Stimulated activated CD4-positive, alpha-beta T cell treated with anti-CD3 and anti-CD28 coated beads, TNF-alpha, amount 100 ng/mL, for 1 hour (primary cell): ENCODE measurements at regions not wholly inside any gene's neighbourhood (a gene's known extent, or its start where the extent isn't known, plus 50 kb on each side); places are given as distances from the start of the nearest gene placed in this dataset.

Experiments
- DNase-seq, 3 donors: peaks; one replicate each; pipeline ENCODE4 v3.0.0-alpha.2; 2020; ENCODE audit warnings: low read depth in 3 of 3, low spot score in 1 of 3

DNA sequence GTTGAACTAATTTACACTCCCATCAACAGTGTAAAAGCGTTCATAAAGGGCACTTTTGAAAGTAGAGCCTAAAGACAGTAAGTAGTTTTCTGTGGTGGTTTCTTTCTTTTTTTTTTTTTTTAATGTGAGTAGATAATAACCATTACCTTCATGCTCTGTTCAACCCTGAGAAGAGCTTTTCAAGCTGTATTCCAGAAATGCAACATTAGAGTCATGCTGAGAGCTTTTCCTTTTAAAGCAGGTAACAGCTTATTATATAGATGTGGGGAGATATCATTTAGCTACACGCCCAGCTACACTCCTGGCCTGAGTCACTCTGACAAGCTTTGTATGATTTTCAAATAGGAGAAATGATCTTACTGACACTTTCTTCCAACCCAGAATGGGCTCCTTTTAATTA, 96.2 kb upstream of the ARHGEF26 start:
- no peak for DNase-seq

DNA sequence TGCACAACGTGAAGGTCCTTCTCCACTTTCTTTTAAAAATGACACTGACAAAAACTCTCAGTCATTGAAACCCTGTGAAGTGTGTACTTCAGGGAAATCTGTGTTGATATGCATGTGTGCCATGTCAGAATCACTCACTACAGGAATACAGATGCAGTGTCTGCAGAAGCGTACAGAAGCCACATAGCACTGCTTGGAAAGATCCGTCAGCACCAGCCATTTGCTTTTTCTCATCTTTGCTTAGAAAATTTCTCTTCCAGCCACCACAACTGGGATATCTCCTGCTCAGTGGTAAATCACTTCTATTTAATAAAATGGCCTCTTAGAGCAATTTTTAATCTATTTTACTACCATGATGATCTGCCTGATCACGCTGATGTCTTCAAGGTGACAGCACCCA, 91.3 kb upstream of the ARHGEF26 start:
- no peak for DNase-seq

DNA sequence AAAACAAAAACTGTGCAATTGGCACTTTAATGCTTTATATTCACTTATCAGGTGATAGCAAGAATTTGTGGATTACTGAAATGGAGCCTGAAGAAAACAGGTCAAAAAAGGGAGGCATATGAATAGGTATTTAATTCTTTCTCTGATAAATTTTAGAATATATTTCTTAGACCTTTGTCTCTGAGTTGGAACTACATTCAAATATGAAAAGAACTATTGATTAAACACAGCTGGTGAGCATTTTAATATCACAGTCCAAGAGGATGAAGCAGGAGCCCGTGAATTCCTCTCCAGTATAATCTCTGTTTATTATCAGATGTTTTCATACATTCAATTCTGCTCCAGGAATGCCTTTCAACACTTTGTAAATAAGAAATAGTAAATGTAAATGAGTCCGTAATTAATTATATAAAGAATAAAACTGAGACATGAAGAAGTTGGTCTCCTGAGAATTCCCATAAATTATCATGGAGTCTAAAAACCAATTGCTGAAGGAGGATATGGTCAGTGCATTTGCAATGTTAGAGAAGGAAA, 86.3 kb upstream of the ARHGEF26 start:
- DNase-seq: no peak

DNA sequence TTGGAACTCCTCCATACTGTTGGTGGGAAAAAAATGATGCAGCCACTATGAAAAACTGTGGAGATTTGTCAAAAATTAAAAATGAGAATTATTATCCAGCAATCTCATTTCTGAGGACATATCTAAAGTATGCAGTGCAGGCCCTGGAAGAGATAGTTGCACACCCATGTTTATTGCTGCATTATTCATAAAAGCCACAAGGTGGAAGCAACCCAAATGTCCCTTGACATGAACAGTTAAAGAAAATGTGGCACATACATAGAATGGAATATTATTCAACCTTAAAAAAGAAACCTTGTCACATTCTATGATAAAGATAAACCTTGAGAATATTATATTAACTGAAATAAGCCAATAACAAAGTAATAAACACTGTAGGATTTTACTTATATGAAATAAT, 80.9 kb upstream of the ARHGEF26 start:
- DNase-seq: no peak

DNA sequence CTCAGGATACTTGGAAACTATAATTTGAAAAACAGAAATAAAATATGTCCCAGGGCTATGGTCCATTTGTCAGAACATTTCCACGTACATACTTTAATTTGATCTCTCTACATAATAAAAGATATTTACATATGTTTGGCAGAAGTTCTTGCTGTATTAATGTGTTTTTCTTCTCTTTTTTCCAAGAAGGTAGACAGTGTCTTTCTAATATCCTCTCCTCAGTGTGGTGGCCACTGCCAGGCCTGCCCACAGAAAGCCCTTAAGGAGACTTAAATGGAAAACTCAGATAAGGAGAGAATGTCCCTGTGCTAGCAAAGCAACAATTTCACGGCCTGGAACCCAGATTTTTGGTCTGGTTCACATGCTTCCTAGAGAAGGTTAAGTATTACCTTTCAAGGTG, 76.5 kb upstream of the ARHGEF26 start:
- no peak for DNase-seq

DNA sequence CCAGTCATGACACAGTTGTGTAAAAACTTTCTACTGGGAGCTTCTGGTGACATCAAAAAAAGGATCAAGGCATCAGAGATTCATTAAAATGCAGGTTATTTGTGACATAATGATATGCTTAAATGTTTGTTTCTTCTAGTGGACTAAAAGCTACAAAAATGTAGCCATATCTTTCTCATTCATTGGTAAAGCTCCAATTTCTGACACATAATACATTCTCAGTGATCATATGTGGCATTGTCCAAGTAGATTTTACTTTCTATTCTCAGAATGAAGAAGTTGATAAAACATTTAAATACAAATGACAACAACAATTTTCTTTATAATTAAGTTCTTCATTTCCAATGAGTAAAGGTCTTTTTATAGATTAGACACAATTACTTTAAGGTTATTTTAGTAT, 71.0 kb upstream of the ARHGEF26 start:
- no peak for DNase-seq

DNA sequence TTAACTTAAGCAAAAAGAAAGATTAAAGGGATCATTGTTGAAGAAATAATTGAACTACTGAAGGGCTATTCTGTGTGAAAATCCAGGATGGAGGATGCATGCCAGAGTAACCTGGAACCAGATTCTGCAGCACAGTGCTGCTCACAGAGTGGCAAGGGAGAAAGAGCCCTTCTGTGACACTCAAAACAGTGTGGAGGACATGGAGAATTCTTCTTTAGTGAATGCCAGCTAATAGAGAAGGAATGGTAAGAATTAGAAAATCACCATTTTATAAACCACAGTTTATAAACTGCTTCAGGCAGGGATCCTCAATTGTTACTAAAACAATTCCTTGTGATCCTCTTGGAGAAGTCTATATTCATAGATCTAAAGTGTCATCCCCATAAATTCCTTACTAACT, 70.4 kb upstream of the ARHGEF26 start:
- no peak for DNase-seq

DNA sequence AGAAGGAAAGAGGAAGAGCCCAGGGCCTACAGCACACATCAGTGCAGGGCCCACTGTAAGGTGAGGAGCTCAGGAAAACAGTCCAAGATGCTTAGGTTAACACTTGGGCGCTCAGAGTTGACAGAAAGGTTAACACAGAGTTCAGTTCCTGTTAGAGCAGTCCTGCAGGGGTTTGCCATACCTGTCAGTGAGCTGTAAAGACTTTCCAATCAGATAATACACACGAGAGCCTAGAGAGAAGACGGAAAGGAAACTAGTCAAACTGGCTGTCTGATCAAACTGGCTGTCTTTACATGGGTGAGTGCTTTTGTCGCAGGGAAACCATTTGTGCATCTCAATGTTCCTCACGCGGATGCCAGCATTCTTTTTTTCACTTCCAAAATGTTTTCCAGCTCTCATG, 61.4 kb upstream of the ARHGEF26 start:
- no peak for DNase-seq

DNA sequence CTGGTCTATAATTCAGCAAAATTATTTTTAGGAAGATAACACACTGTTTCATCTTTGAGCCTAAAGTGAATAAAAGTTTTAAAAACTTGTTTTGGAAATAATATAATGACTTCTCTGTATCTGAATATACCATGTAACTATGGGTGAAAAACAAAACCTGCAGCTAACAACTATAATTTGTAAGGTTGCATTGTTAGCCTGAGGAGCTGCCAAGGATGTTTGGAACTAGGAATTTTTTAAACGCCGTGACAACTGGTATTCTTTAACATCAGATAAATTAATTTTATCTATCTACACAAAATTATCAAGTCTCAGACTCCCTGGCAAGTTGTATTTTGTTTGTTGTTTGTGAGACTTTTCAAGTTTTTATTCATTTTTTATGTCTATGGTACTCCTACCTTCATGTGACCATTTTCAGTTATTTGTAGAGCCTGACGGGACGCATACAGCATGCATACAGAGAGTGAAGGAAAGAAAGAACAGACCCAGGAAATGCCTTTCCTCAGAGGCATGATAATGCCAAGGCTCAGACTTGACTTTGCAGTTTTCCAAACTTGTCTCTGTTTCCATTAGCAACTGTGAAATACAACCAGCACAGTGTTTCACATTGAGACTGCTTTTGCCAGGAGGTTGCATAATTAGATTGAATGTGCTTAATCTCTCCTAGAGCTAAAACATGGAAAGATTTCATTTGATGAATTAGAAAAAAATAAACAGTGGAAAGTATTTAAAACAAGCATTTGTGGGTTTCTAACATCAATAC, 60.8 kb upstream of the ARHGEF26 start:
- DNase-seq: no peak

DNA sequence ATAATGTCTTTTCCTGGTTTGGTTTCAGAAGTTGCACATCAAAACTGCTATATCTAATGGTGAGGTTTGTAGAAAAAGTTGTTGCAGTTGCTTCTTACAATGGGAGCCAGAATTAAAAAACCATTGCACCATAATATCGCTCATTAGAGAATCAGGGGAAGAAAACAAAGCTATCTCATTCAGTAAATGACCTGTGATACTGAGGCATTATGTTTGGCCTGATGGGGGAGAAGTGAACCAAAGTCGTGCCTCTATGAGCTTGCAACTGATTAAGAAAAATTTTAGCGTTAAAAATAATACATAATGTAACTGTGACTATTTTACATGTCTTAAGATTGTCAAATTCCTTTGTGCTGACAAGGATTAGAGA, 60.2 kb upstream of the ARHGEF26 start:
- DNase-seq: no peak

DNA sequence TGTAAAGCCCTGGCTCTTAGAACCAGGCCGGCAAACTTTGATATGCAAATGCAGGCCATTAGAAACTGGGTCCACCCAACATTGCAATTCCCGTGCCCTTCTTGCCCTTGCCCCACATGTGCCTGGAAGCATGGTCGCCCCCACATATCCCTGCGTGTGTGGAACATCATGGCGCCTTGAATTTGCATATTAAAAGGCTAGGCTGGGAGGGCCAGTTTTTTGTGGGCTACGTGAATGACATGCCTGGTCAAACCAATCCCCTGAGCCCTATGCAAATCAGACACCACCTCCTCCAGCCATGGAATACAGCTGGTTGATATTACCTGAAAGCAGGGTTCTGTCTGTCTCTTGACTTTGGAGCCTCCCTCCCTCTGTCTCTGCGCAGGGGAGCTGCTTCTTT, 58.7 kb upstream of the ARHGEF26 start:
- DNase-seq: no peak

DNA sequence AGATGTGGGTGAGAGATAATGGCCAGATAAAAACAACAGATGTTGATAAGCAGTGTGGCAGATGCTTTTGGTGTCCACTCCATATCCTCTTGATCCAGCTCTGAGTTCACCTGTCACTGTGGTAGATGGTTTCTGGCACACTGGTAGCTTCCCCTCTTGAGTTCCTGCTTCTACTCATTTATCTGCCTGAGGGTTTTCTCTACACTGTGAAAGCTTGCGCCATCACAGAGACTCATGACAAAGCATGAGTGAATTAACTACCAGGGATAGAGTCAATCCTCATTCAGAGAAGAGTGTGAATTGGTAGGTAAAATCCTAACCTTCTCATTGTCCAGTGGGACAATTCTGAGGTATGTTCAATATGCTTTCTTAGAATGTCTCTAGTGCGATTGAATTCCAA, 50.0 kb upstream of the ARHGEF26 start:
- no peak for DNase-seq
